ENCODE measurements at regions not wholly inside any gene's neighbourhood (a gene's known extent, or its start where the extent isn't known, plus 50 kb on each side); places are given as distances from the start of the nearest gene placed in this dataset.

DNA sequence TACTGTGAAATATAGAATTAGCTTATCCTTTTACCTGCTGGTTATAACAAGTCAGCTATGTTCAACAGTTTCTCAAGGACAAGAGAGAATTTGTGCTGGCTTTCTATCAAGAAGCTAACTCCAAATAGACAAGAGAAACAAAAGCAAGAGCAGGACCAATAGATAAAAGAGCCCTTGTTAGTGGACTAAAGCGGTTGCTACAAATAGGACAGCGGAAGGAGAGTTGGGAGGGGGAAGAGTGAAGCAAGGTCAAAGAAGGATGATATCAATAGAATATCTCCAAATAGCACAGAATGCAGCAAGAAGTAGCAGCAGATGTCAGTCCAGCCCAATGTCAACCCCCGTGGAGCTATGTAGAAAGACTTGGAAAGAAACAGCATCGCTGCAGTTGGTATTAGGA is 53.0 kb upstream of the AKT3 start:
- TF ChIP-seq POLR2A (IDR thresholded peaks at IDR 0.05; ENCODE audit: low read depth, low read length) (no peak), PAX5 (IDR thresholded peaks at IDR 0.05; ENCODE audit: insufficient read depth, low read length, severe bottlenecking) (no peak), POLR2AphosphoS5 (IDR thresholded peaks at IDR 0.05; ENCODE audit: low read depth, low read length) (no peak), SPI1 (IDR thresholded peaks at IDR 0.05; ENCODE audit: low read depth, low read length) (no peak), POU2F2 (IDR thresholded peaks at IDR 0.05; ENCODE audit: low read depth, low read length) (no peak), TAF1 (IDR thresholded peaks at IDR 0.05; ENCODE audit: low read depth, low read length) (no peak)
